ENCODE measurements at regions not wholly inside any gene's neighbourhood (a gene's known extent, or its start where the extent isn't known, plus 50 kb on each side); places are given as distances from the start of the nearest gene placed in this dataset.

DNA sequence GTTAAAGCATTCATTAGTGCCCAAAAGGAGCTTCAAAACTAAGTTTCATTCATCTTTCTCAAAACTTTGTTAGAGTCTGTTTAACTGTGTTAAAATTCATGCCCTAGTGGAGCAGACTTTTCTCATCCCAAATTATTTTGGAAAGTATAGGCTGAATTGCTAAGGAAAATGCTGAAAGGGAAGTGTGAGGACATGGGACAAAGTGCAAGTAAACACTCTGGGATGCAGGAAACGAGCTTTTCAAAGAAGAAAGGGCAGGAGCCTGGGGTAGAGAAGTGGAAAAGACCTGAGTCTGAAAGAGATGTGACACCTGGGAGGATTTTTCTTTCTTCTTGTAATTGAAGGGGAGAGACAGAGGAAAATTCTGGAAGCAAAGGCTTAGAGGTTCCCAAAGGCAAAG is 93.1 kb upstream of the ANKRD1 start:
- H3K9me3 Mint-ChIP-seq, result no peaks in the 10 kb centered on the region
- POLR2A ChIA-PET, result interaction anchor here (1.3 to 1.4 kb wide), 2 partner anchors 17 to 23 kb away, joined by 3 read pairs; no protein-coding TSS in a partner anchor
- TF ChIP-seq, protein P1, sequence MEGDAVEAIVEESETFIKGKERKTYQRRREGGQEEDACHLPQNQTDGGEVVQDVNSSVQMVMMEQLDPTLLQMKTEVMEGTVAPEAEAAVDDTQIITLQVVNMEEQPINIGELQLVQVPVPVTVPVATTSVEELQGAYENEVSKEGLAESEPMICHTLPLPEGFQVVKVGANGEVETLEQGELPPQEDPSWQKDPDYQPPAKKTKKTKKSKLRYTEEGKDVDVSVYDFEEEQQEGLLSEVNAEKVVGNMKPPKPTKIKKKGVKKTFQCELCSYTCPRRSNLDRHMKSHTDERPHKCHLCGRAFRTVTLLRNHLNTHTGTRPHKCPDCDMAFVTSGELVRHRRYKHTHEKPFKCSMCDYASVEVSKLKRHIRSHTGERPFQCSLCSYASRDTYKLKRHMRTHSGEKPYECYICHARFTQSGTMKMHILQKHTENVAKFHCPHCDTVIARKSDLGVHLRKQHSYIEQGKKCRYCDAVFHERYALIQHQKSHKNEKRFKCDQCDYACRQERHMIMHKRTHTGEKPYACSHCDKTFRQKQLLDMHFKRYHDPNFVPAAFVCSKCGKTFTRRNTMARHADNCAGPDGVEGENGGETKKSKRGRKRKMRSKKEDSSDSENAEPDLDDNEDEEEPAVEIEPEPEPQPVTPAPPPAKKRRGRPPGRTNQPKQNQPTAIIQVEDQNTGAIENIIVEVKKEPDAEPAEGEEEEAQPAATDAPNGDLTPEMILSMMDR (IDR thresholded peaks at IDR 0.05), result no peak

GRCh38 chr10:91017198-91017597 is 96.3 kb upstream of the ANKRD1 start:
- Mint-ChIP-seq H3K36me3 (ENCODE audit: low read depth) (no peaks in the 10 kb centered on the region), H3K27ac (no peak overlapping the region), H3K4me3 (no peak overlapping the region), H3K9me3 (no peaks in the 10 kb centered on the region), H3K27me3 (peaks cover 6% of the 10 kb centered on the region), H3K4me1 (ENCODE audit: low read depth) (no peaks in the 10 kb centered on the region)
- intact Hi-C loops (cut with micrococcal nuclease), result no loop called here
- no peak for DNase-seq
- POLR2A ChIA-PET, result no interaction called here
- no peak for ATAC-seq
- CTCF ChIA-PET, result interaction anchor here (1.3 to 6.3 kb wide), 2 partner anchors 10 to 233 kb away, joined by 5 to 37 read pairs; no protein-coding TSS in a partner anchor
- TF ChIP-seq, protein P1 (IDR thresholded peaks at IDR 0.05), result no peak

More for the DNA sequence above, 93.1 kb upstream of the ANKRD1 start:
- intact Hi-C loops (cut with micrococcal nuclease), result no loop called here
- no peak for ATAC-seq
- DNase-seq, result no peak
- Mint-ChIP-seq H3K4me1 (ENCODE audit: low read depth) (no peaks in the 10 kb centered on the region), H3K36me3 (ENCODE audit: low read depth) (no peaks in the 10 kb centered on the region), H3K27ac (no peak overlapping the region), H3K27me3 (peaks cover 6% of the 10 kb centered on the region), H3K4me3 (no peak overlapping the region)
- CTCF ChIA-PET, result interaction anchor here (1.0 to 1.6 kb wide), 2 partner anchors 102 to 148 kb away, joined by 3 to 5 read pairs; no protein-coding TSS in a partner anchor

DNA sequence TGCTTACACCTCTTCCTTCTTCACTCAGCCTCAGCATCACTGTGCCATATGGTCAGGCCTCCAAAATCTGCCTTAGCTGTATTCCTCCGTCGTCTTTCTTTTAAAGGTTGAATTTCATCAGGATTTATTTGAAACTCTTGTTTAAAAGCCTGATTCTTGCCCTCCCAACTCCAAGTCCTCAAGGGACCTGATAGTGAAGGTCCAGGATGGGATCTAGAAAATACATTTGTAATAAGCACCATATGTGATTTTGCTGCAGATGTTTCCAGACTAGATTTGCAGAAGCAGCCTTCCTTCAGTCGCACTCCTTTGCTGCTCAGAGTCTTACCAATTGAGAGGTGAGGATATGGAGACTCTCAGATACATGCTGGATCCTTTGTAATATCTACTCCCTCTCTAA is 101.0 kb upstream of the ANKRD1 start:
- CTCF ChIA-PET, result interaction anchor here (0.6 to 6.3 kb wide), 2 partner anchors 15 to 229 kb away, joined by 3 to 37 read pairs; no protein-coding TSS in a partner anchor
- intact Hi-C loops (cut with micrococcal nuclease), result no loop called here
- H3K27ac Mint-ChIP-seq, result no peak overlapping the region

DNA sequence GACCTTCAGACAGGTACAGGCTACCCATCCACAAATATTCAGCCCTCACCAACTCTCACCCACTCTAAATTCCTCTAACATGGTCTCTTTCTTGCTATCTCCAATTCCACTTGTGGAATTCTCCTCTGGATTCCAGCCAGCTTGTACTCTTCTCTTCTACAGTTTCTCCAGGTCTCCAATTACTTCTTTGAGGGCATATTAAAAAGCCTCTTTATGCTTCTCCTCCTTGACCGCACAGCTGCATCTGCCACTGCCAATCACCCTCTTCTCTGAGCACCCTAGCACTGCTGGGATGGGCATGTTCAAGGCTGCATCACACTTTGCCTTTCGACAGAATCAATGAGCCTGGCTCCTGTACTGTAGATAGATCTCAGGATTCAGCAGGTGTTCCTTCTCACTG is 101.5 kb upstream of the ANKRD1 start:
- DNase-seq (no peak), ATAC-seq (no peak)
- H3K27me3 Mint-ChIP-seq, result peaks cover 4% of the 10 kb centered on the region
- TF ChIP-seq, protein P1 (IDR thresholded peaks at IDR 0.05), result no peak
- no peaks in the 10 kb centered on the region for H3K36me3 Mint-ChIP-seq (ENCODE audit: low read depth)
- H3K27ac Mint-ChIP-seq, result no peak overlapping the region
- H3K4me1 Mint-ChIP-seq (ENCODE audit: low read depth), result no peaks in the 10 kb centered on the region
- CTCF ChIA-PET, result interaction anchor here (0.6 to 6.3 kb wide), 2 partner anchors 16 to 228 kb away, joined by 3 to 37 read pairs; no protein-coding TSS in a partner anchor
- no peak overlapping the region for H3K4me3 Mint-ChIP-seq
- POLR2A ChIA-PET, result no interaction called here
- intact Hi-C loops (cut with micrococcal nuclease), result no loop called here
- peaks cover 2% of the 10 kb centered on the region for H3K9me3 Mint-ChIP-seq

More for the DNA sequence above, 101.0 kb upstream of the ANKRD1 start:
- peaks cover 2% of the 10 kb centered on the region for H3K9me3 Mint-ChIP-seq
- POLR2A ChIA-PET, result no interaction called here
- H3K4me3 Mint-ChIP-seq, result no peak overlapping the region
- DNase-seq (no peak), ATAC-seq (no peak)
- peaks cover 4% of the 10 kb centered on the region for H3K27me3 Mint-ChIP-seq
- TF ChIP-seq, protein P1 (IDR thresholded peaks at IDR 0.05), result no peak
- H3K36me3 Mint-ChIP-seq (ENCODE audit: low read depth), result no peaks in the 10 kb centered on the region
- H3K4me1 Mint-ChIP-seq (ENCODE audit: low read depth), result no peaks in the 10 kb centered on the region

DNA sequence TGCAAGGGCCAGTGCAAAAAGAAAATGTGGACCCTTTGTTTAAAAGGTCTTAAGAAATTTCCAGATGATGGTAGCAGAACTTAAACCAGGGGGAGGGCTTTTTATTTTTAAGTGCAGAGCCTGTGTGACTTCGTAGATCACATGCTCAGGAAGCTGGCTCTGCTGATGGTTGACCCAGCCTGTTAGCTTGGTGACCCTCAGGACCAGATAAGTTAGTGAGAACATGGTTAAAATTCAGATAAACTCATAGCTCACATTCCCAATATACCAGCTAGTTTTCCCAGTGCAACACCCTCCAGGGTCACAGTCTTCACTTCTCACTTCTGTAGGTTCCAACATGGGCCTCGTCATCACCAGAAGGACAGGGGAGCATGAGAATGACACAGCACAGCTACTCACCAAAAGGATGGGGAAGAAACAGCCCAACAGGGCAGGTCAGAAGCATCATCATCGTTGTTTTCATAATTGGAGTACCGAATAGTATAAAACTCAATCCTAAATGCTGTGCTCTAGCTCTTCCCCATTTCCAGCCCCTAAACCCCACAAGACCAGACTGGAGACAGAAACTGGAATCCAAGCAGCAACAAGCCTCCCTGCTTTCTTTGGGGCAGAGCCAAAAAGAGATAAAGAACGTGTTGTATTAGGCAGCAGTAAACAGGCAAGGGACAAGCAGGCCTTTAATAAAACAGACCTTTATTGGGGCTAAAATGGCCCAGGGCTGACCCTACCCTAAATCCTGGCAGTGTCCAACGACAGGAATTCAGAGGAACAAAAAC is 102.2 kb upstream of the ANKRD1 start:
- H3K9me3 Mint-ChIP-seq, result peaks cover 2% of the 10 kb centered on the region
- H3K27ac Mint-ChIP-seq, result no peak overlapping the region
- POLR2A ChIA-PET, result no interaction called here
- H3K4me1 Mint-ChIP-seq (ENCODE audit: low read depth), result no peaks in the 10 kb centered on the region
- no peak for DNase-seq
- ATAC-seq, result no peak
- peaks cover 4% of the 10 kb centered on the region for H3K27me3 Mint-ChIP-seq
- TF ChIP-seq, protein P1 (IDR thresholded peaks at IDR 0.05), result no peak
- H3K4me3 Mint-ChIP-seq, result no peak overlapping the region
- CTCF ChIA-PET, result interaction anchor here (0.7 kb wide), 1 partner anchor 17 kb away, joined by 3 read pairs; no protein-coding TSS in a partner anchor
- no peaks in the 10 kb centered on the region for H3K36me3 Mint-ChIP-seq (ENCODE audit: low read depth)
- intact Hi-C loops (cut with micrococcal nuclease), result no loop called here
